ENCODE measurements at regions not wholly inside any gene's neighbourhood (a gene's known extent, or its start where the extent isn't known, plus 50 kb on each side); places are given as distances from the start of the nearest gene placed in this dataset.

GRCh38 chr10:8725343-8725742 is 670.9 kb downstream of the GATA3 start:
- H3K9me3 ChIP-seq, result no peaks in the 10 kb centered on the region
- no peak for TF ChIP-seq CTCF (IDR thresholded peaks at IDR 0.05)
- WGBS, 2 donors, result 63 to 71% methylated on average over 8 of the region's 8 CpGs
- ATAC-seq, result no peak
- no peak overlapping the region for H3K4me3 ChIP-seq
- FAIRE-seq, result no peak
- no peaks in the 10 kb centered on the region for H3K27me3 ChIP-seq
- H3K27ac ChIP-seq, result no peak overlapping the region
- DNase-seq, result no peak
- H3K4me1 ChIP-seq, result no peaks in the 10 kb centered on the region
- H3K36me3 ChIP-seq, result no peaks in the 10 kb centered on the region
- intact Hi-C loops (cut with DNase I), result no loop called here

- H3K27me3 ChIP-seq, result no peaks in the 10 kb centered on the region
- intact Hi-C loops (cut with DNase I), result no loop called here
- H3K4me3 ChIP-seq, result no peak overlapping the region
- DNase-seq (no peak), ATAC-seq (no peak), FAIRE-seq (no peak)
- H3K9me3 ChIP-seq, result no peaks in the 10 kb centered on the region
- 72 to 78% methylated on average over 3 of the region's 3 CpGs for whole genome bisulfite sequencing, 2 donors
- no peaks in the 10 kb centered on the region for H3K36me3 ChIP-seq
- no peak overlapping the region for H3K27ac ChIP-seq
- TF ChIP-seq CTCF (IDR thresholded peaks at IDR 0.05), result no peak
- no peaks in the 10 kb centered on the region for H3K4me1 ChIP-seq
These were observed 671.7 kb downstream of the GATA3 start for GRCh38 chr10:8726084-8726778.

GRCh38 chr10:8726779-8727084 is 672.2 kb downstream of the GATA3 start:
- ATAC-seq, result no peak
- no peak overlapping the region for H3K27ac ChIP-seq
- H3K27me3 ChIP-seq, result no peaks in the 10 kb centered on the region
- no peak overlapping the region for H3K4me3 ChIP-seq
- FAIRE-seq, result no peak
- no peak for DNase-seq
- intact Hi-C loops (cut with DNase I), result no loop called here
- no peaks in the 10 kb centered on the region for H3K9me3 ChIP-seq
- no peaks in the 10 kb centered on the region for H3K36me3 ChIP-seq
- H3K4me1 ChIP-seq, result no peaks in the 10 kb centered on the region
- TF ChIP-seq CTCF (IDR thresholded peaks at IDR 0.05), result no peak
- 24 to 36% methylated on average over 5 of the region's 5 CpGs for WGBS, 2 donors

- Histone ChIP-seq H3K27ac (no peak overlapping the region), H3K36me3 (no peaks in the 10 kb centered on the region), H3K4me1 (no peaks in the 10 kb centered on the region), H3K4me3 (no peak overlapping the region), H3K27me3 (no peaks in the 10 kb centered on the region), H3K9me3 (no peaks in the 10 kb centered on the region)
- ATAC-seq (no peak), FAIRE-seq (no peak), DNase-seq (no peak)
- WGBS, 2 donors, result 52 to 59% methylated on average over 18 of the region's 18 CpGs
- no peak for TF ChIP-seq CTCF (IDR thresholded peaks at IDR 0.05)
- intact Hi-C loops (cut with DNase I), result no loop called here
These were observed 676.9 kb downstream of the GATA3 start for GRCh38 chr10:8731121-8732095.

GRCh38 chr10:8738987-8739386 is 684.5 kb downstream of the GATA3 start:
- DNase-seq (no peak), ATAC-seq (no peak), FAIRE-seq (no peak)
- TF ChIP-seq CTCF (IDR thresholded peaks at IDR 0.05), result no peak
- Histone ChIP-seq H3K4me1 (no peaks in the 10 kb centered on the region), H3K27me3 (no peaks in the 10 kb centered on the region), H3K36me3 (no peaks in the 10 kb centered on the region), H3K4me3 (no peak overlapping the region), H3K27ac (no peak overlapping the region), H3K9me3 (no peaks in the 10 kb centered on the region)
- intact Hi-C loops (cut with DNase I), result no loop called here
- 35 to 36% methylated on average over 3 of the region's 3 CpGs for WGBS, 2 donors
